OCI-LY7 (cell line): ENCODE measurements at regions not wholly inside any gene's neighbourhood (a gene's known extent, or its start where the extent isn't known, plus 50 kb on each side); places are given as distances from the start of the nearest gene placed in this dataset.

Experiments
- BruUV-seq: library from RNA; stranded (reverse); fragments of 400-500 nt; replicated peaks from 2 replicates; lab custom pipeline; 2021; lab: Mats Ljungman, UMichigan
- CTCF ChIA-PET: fragments of 300-600 bp; sonication (Branson Sonifier 250); formaldehyde crosslinking; loops from one replicate; lab custom pipeline; 2022; ENCODE audit warnings: antibody characterized with exemption; ENCODE audit not compliant: unreplicated experiment; lab: Charles Lee
- POLR2A ChIA-PET: fragments of 300-600 bp; sonication (Branson Sonifier 250); formaldehyde crosslinking; loops from one replicate; lab custom pipeline; 2022; ENCODE audit warnings: antibody characterized with exemption; lab: Charles Lee
- DNase-seq: peaks from one replicate; pipeline ENCODE4 v3.0.0-alpha.2; 2015; ENCODE audit warnings: low spot score
- H2AFZ ChIP-seq: fragments of 200-600 bp; sonication (generic), shearing (Covaris generic); 2 replicates; pipeline ENCODE4 v1.6.1; 2014; ENCODE audit warnings: mild to moderate bottlenecking, antibody characterized with exemption, low read length, moderate library complexity
- H3K27ac ChIP-seq: fragments of 200-600 bp; sonication (generic); 2 replicates; pipeline ENCODE4 v1.5.1; 2014; ENCODE audit warnings: mixed run types, low read depth, mild to moderate bottlenecking, moderate library complexity, low read length, inconsistent platforms; ENCODE audit not compliant: poor library complexity, severe bottlenecking
- H3K36me3 ChIP-seq: fragments of 200-600 bp; sonication (generic); 2 replicates; pipeline ENCODE4 v1.6.1; 2014; ENCODE audit warnings: mild to moderate bottlenecking, antibody characterized with exemption, low read length, moderate library complexity, mixed read lengths; ENCODE audit not compliant: insufficient read depth
- H3K4me1 ChIP-seq: fragments of 200-600 bp; sonication (generic); 2 replicates; pipeline ENCODE4 v1.5.1; 2014; ENCODE audit warnings: mild to moderate bottlenecking, low read length; ENCODE audit not compliant: insufficient read depth, poor library complexity, severe bottlenecking
- H3K4me2 ChIP-seq: fragments of 200-600 bp; sonication (generic); 2 replicates; pipeline ENCODE4 v1.6.1; 2014; ENCODE audit warnings: mild to moderate bottlenecking, low read length
- H3K4me3 ChIP-seq: fragments of 200-600 bp; sonication (generic); 2 replicates; pipeline ENCODE4 v1.5.1; 2014; ENCODE audit warnings: mild to moderate bottlenecking, low read depth, low read length; ENCODE audit not compliant: poor library complexity, severe bottlenecking
- H3K79me2 ChIP-seq: fragments of 200-600 bp; sonication (generic); 2 replicates; pipeline ENCODE4 v1.6.1; 2016; ENCODE audit warnings: low read depth, mild to moderate bottlenecking, low read length, moderate library complexity, mixed read lengths; ENCODE audit not compliant: insufficient read depth
- H3K9me2 ChIP-seq: fragments of 200-600 bp; sonication (generic); 2 replicates; pipeline ENCODE4 v1.6.1; 2016; ENCODE audit warnings: mild to moderate bottlenecking, low read length, mixed read lengths; ENCODE audit not compliant: insufficient read depth
- H3K9me3 ChIP-seq: fragments of 200-600 bp; sonication (generic); 2 replicates; pipeline ENCODE4 v1.6.1; 2014; ENCODE audit warnings: mild to moderate bottlenecking, mixed run types, low read length, mixed read lengths
- H4K20me1 ChIP-seq: fragments of 200-600 bp; sonication (generic); 2 replicates; pipeline ENCODE4 v1.6.1; 2014; ENCODE audit warnings: mild to moderate bottlenecking, antibody characterized with exemption, low read length, moderate library complexity, mixed read lengths; ENCODE audit not compliant: insufficient read depth
- CTCF ChIP-seq: fragments of 200-600 bp; sonication (generic); conservative IDR thresholded peaks from 2 replicates; pipeline ENCODE4 v1.5.1; 2014; ENCODE audit warnings: mild to moderate bottlenecking, antibody characterized with exemption, low read length, moderate library complexity, mixed read lengths
- EZH2phosphoT487 ChIP-seq: fragments of 200-600 bp; sonication (generic); IDR thresholded peaks from 2 replicates; pipeline ENCODE4 v1.6.1; 2018; ENCODE audit warnings: low read depth, borderline replicate concordance, mild to moderate bottlenecking, mixed run types, antibody characterized with exemption, low read length, moderate library complexity, mixed read lengths
- intact Hi-C: fragments of 100-400 bp; cut with micrococcal nuclease; formaldehyde crosslinking; loops from one replicate; pipeline ENCODE4 v1.10.0; 2022; ENCODE audit not compliant: unreplicated experiment

- H3K9me3 ChIP-seq = no peaks in the 10 kb centered on the region
- CTCF ChIA-PET = no interaction called here
- POLR2A ChIA-PET = no interaction called here
- H3K36me3 ChIP-seq = no peaks in the 10 kb centered on the region
- no peaks in the 10 kb centered on the region for H3K4me1 ChIP-seq
- no peaks in the 10 kb centered on the region for H4K20me1 ChIP-seq
- no peak overlapping the region for H3K27ac ChIP-seq
- TF ChIP-seq EZH2phosphoT487 = no peak
- no peak for TF ChIP-seq CTCF
- intact Hi-C loops = no loop called here
- DNase-seq = no peak
- H3K4me3 ChIP-seq = no peak overlapping the region
- no peak overlapping the region for H2AFZ ChIP-seq
- BruUV-seq = no TSS peak
- no peaks in the 10 kb centered on the region for H3K79me2 ChIP-seq
- H3K4me2 ChIP-seq = no peak overlapping the region
- no peaks in the 10 kb centered on the region for H3K9me2 ChIP-seq
These were observed 78.9 kb upstream of the YWHAQ start for GRCh38 chr2:9709539-9710285.

GRCh38 chr2:9710311-9710710 lies 79.5 kb upstream of the YWHAQ start:
- Histone ChIP-seq H3K4me3 (no peak overlapping the region), H2AFZ (no peak overlapping the region), H3K4me1 (no peaks in the 10 kb centered on the region), H3K27ac (no peak overlapping the region), H3K36me3 (no peaks in the 10 kb centered on the region), H3K79me2 (no peaks in the 10 kb centered on the region), H3K4me2 (no peak overlapping the region), H3K9me2 (no peaks in the 10 kb centered on the region), H4K20me1 (no peaks in the 10 kb centered on the region), H3K9me3 (no peaks in the 10 kb centered on the region)
- DNase-seq = no peak
- CTCF ChIA-PET = no interaction called here
- POLR2A ChIA-PET = no interaction called here
- TF ChIP-seq EZH2phosphoT487 (no peak), CTCF (no peak)
- no TSS peak for BruUV-seq
- intact Hi-C loops = no loop called here

GRCh38 chr2:9712263-9712662 lies 81.5 kb upstream of the YWHAQ start:
- ChIA-PET CTCF (no interaction called here), POLR2A (no interaction called here)
- intact Hi-C loops = no loop called here
- Histone ChIP-seq H2AFZ (no peak overlapping the region), H3K4me2 (no peak overlapping the region), H3K4me1 (no peaks in the 10 kb centered on the region), H4K20me1 (no peaks in the 10 kb centered on the region), H3K9me2 (no peaks in the 10 kb centered on the region), H3K4me3 (no peak overlapping the region), H3K9me3 (no peaks in the 10 kb centered on the region), H3K27ac (no peak overlapping the region), H3K36me3 (no peaks in the 10 kb centered on the region), H3K79me2 (no peaks in the 10 kb centered on the region)
- no TSS peak for BruUV-seq
- TF ChIP-seq EZH2phosphoT487 (no peak), CTCF (no peak)
- DNase-seq = no peak
